ENCODE measurements at regions not wholly inside any gene's neighbourhood (a gene's known extent, or its start where the extent isn't known, plus 50 kb on each side); places are given as distances from the start of the nearest gene placed in this dataset.
"Not testable (repeated sequence)": the region's sequence is repeated elsewhere in the genome, so short reads cannot be mapped to it uniquely, and the experiment has no call there.

- DNase-seq (ENCODE audit: low spot score), result not testable (repeated sequence)
Observed at GRCh38 chr10:59975918-59976317, 69.6 kb upstream of the CCDC6 start.

- peak; percentile 30 for DNase-seq (ENCODE audit: low spot score)
Observed at GRCh38 chr10:59971915-59972314, 65.6 kb upstream of the CCDC6 start.

- peak; percentile 45 for DNase-seq (ENCODE audit: low spot score)
Observed at GRCh38 chr10:59970396-59971368, 64.3 kb upstream of the CCDC6 start.

- DNase-seq (ENCODE audit: low spot score), result no peak
Observed at GRCh38 chr10:59968705-59969104, 62.3 kb upstream of the CCDC6 start.

- DNase-seq (ENCODE audit: low spot score), result peak; percentile 32
Observed at GRCh38 chr10:59967079-59967478, 60.7 kb upstream of the CCDC6 start.

GRCh38 chr10:59965899-59966650 is 59.7 kb upstream of the CCDC6 start:
- DNase-seq (ENCODE audit: low spot score), result no peak

GRCh38 chr10:59962756-59963155 is 56.4 kb upstream of the CCDC6 start:
- DNase-seq (ENCODE audit: low spot score), result no peak

- no peak for DNase-seq (ENCODE audit: low spot score)
Observed at GRCh38 chr10:59960751-59961150, 54.4 kb upstream of the CCDC6 start.

GRCh38 chr10:59959504-59960018 is 53.2 kb upstream of the CCDC6 start:
- DNase-seq (ENCODE audit: low spot score), result no peak

- DNase-seq (ENCODE audit: low spot score), result no peak
Observed at GRCh38 chr10:59958882-59959281, 52.5 kb upstream of the CCDC6 start.

GRCh38 chr10:59957975-59958374 is 51.6 kb upstream of the CCDC6 start:
- no peak for DNase-seq (ENCODE audit: low spot score)
